HL-60/S4 (cell line): ENCODE measurements at regions not wholly inside any gene's neighbourhood (a gene's known extent, or its start where the extent isn't known, plus 50 kb on each side); places are given as distances from the start of the nearest gene placed in this dataset.

Experiments
- in situ Hi-C: fragments of 300-500 bp; cut with MboI; formaldehyde crosslinking; loops from 2 replicates; pipeline ENCODE4 v1.14.3; 2022; ENCODE audit warnings: low sequenced_read_pairs

- in situ Hi-C loops, result loop anchor here (25.0 kb wide), 1 partner anchor 1037 kb away; the partner anchor contains the start of gene IGFBP5
Observed at GRCh38 chr2:217723981-217724380, 278.8 kb downstream of the TNS1 start.

- in situ Hi-C loops, result loop anchor here (25.0 kb wide), 1 partner anchor 1036 kb away; the partner anchor contains the start of gene IGFBP5
Observed at GRCh38 chr2:217722883-217723472, 279.8 kb downstream of the TNS1 start.

GRCh38 chr2:217717646-217718045 is 285.1 kb downstream of the TNS1 start:
- in situ Hi-C loops, result loop anchor here (25.0 kb wide), 1 partner anchor 1030 kb away; the partner anchor contains the start of gene IGFBP5

- in situ Hi-C loops, result loop anchor here (25.0 kb wide), 1 partner anchor 1028 kb away; the partner anchor contains the start of gene IGFBP5
Observed at GRCh38 chr2:217715484-217715883, 287.3 kb downstream of the TNS1 start.

- in situ Hi-C loops, result loop anchor here (25.0 kb wide), 1 partner anchor 1027 kb away; the partner anchor contains the start of gene IGFBP5
Observed at GRCh38 chr2:217714287-217714751, 288.5 kb downstream of the TNS1 start.

- in situ Hi-C loops, result loop anchor here (25.0 kb wide), 1 partner anchor 1026 kb away; the partner anchor contains the start of gene IGFBP5
Observed at GRCh38 chr2:217713395-217714286, 289.2 kb downstream of the TNS1 start.

GRCh38 chr2:217712431-217712830 is 290.4 kb downstream of the TNS1 start:
- in situ Hi-C loops, result loop anchor here (25.0 kb wide), 1 partner anchor 1025 kb away; the partner anchor contains the start of gene IGFBP5

- in situ Hi-C loops, result loop anchor here (25.0 kb wide), 1 partner anchor 1024 kb away; the partner anchor contains the start of gene IGFBP5
Observed at GRCh38 chr2:217711188-217711587, 291.6 kb downstream of the TNS1 start.

- in situ Hi-C loops, result loop anchor here (25.0 kb wide), 1 partner anchor 1023 kb away; the partner anchor contains the start of gene IGFBP5
Observed at GRCh38 chr2:217710211-217710765, 292.5 kb downstream of the TNS1 start.

- in situ Hi-C loops, result loop anchor here (25.0 kb wide), 1 partner anchor 1022 kb away; the partner anchor contains the start of gene IGFBP5
Observed at GRCh38 chr2:217709478-217710210, 293.2 kb downstream of the TNS1 start.

GRCh38 chr2:217707131-217707611 is 295.6 kb downstream of the TNS1 start:
- in situ Hi-C loops, result loop anchor here (25.0 kb wide), 1 partner anchor 1020 kb away; the partner anchor contains the start of gene IGFBP5

- in situ Hi-C loops, result loop anchor here (25.0 kb wide), 1 partner anchor 1019 kb away; the partner anchor contains the start of gene IGFBP5
Observed at GRCh38 chr2:217706513-217706912, 296.3 kb downstream of the TNS1 start.

GRCh38 chr2:217706095-217706494 is 296.7 kb downstream of the TNS1 start:
- in situ Hi-C loops, result loop anchor here (25.0 kb wide), 1 partner anchor 1019 kb away; the partner anchor contains the start of gene IGFBP5

- in situ Hi-C loops, result loop anchor here (25.0 kb wide), 1 partner anchor 1018 kb away; the partner anchor contains the start of gene IGFBP5
Observed at GRCh38 chr2:217705461-217705860, 297.3 kb downstream of the TNS1 start.

GRCh38 chr2:217703999-217704398 is 298.8 kb downstream of the TNS1 start:
- in situ Hi-C loops, result loop anchor here (25.0 kb wide), 1 partner anchor 1017 kb away; the partner anchor contains the start of gene IGFBP5

GRCh38 chr2:217703102-217703501 is 299.7 kb downstream of the TNS1 start:
- in situ Hi-C loops, result loop anchor here (25.0 kb wide), 1 partner anchor 1016 kb away; the partner anchor contains the start of gene IGFBP5

GRCh38 chr2:217701622-217702021 is 301.2 kb downstream of the TNS1 start:
- in situ Hi-C loops, result loop anchor here (25.0 kb wide), 1 partner anchor 1014 kb away; the partner anchor contains the start of gene IGFBP5

GRCh38 chr2:217698691-217699090 is 304.1 kb downstream of the TNS1 start:
- in situ Hi-C loops, result no loop called here

GRCh38 chr2:217695033-217695520 is 307.7 kb downstream of the TNS1 start:
- in situ Hi-C loops, result no loop called here
